G401.6 (cell line): ENCODE measurements at regions not wholly inside any gene's neighbourhood (a gene's known extent, or its start where the extent isn't known, plus 50 kb on each side); places are given as distances from the start of the nearest gene placed in this dataset.
"Not testable (repeated sequence)": the region's sequence is repeated elsewhere in the genome, so short reads cannot be mapped to it uniquely, and the experiment has no call there.

ENCODE experiments used
- FAIRE-seq: peaks from 2 replicates; lab custom pipeline; 2012; peaks lifted over from hg19 to GRCh38; lab: Jason Lieb, UNC

DNA sequence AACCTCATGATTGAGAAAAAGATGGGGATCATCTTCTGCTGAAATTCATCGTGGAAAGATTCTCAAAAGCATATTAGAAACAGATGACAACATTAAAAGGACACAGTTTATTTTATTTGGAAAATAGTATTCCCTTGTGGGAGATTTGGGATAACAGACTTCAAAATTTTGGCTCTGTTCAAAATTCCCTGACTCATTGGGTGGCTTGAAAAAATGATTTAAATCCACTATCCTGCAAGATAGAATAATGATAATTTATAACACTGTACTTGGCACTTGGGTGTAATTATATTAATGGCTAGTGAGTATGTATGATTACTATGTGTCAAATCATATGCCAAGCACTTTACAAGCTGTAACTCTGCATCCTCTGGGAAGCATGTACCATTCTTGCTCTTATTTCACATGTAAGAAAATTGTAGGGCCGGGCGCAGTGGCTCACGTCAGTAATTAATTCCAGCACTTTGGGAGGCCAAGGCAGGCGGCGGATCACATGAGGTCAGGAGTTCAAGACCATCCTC lies 128.8 kb downstream of the LMNTD1 start:
- no peak for FAIRE-seq

DNA sequence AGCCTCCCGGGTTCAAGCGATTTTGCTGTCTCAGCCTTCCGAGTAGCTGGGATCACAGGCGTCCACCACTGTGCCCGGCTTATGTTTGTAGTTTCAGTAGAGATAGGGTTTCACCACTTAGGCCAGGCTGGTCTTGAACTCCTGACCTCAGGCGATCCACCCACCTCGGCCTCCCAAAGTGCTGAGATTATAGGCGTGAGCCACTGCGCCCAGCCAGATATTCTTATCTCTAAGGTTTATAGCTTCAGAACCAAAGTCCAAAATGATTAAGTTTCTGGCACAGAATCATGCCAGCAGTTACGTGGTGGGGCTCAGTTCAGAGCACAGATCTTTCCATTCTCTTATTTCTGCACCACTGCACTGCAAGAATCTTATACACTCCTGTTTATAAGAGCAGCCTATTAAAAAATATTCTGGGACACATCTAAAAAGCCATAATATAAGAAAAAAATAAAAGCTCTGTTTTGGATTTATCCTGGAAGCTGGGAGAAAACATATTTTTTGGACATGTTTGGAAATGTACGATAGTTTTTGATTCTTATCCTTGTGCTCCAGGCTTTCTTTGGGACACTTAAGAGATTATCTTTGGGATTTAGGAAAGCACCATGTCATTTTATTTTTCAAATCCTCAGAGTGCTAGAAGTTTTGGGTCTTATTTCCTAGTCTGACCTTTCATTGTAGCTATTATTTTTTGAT lies 129.6 kb downstream of the LMNTD1 start:
- no peak for FAIRE-seq

DNA sequence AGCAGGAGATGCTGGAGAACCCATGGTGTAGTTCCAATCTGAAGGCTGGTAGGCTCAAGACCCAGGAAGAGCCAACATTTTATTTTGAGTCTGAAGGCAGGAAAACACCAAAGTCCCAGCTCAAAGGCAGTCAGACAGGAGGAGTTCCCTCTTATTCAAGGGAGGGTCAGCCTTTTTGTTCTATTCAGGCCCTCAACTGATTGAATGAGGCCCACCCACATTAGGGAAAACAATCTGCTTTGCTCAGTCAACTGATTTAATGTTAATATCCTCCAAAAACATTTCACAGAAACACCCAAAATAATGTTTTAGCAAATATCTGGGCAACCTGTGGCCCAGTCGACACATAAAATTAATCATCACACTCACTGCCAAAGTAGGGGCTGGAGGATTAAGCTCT lies 130.8 kb downstream of the LMNTD1 start:
- no peak for FAIRE-seq

DNA sequence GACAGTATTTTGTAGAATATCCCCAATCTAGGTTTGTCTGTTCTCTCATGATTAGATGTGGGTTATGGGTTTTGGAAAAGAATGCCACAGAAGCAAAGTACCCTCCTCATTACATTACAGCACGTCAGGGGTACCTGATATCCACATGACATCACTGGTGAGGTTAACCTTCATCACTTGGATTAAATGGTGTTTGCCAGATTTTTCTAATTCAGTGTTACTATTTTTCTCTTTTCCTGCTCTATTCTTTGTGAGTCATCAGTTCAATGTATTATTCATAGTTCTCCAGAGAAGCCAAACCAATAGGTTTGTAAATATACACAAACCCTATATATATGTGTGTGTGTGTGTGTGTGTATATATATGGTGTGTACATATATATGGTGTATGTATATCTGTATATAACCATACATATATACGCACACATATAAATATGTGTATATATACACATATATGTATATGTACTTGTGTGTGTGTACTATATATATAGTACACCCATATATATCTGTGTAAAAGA lies 131.4 kb downstream of the LMNTD1 start:
- no peak for FAIRE-seq

DNA sequence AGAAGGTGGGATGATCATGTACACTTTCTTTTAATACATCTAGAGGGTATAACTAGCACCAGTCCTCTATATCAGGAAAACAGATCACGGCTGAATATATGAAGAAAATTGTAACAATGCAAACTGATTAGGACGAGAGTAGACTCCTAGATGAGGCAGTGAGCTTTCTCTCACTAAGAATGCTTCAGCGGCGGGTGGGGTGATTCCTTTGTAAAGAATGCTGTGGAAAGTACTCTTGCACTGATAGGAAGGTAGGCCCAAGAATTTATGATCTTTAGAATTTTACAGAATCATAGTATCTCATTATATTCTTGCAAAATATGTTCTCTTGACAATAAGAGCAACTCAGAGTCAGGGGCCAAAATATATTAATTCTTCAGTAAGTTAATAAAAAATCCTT lies 133.0 kb downstream of the LMNTD1 start:
- no peak for FAIRE-seq

- FAIRE-seq, result no peak
Observed at GRCh38 chr12:25419595-25419994, 133.5 kb downstream of the LMNTD1 start.

DNA sequence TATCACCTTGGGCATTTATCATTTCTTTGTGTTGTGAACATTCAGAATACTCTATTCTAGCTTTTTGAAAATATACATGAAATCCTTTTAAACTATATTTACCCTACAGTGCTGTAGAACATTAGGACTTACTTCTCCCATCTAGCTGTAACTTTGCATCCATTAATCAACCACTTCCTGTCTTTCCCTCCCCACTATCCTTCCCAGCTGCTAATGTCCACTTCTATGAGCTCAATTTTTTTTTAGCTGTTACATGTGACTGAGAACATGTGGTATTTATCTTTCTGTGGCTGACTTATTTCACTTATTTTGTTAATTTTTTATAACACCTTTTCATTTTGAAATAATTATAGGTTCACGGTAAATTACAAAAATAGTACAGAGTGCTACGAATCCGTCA lies 136.0 kb downstream of the LMNTD1 start:
- no peak for FAIRE-seq

DNA sequence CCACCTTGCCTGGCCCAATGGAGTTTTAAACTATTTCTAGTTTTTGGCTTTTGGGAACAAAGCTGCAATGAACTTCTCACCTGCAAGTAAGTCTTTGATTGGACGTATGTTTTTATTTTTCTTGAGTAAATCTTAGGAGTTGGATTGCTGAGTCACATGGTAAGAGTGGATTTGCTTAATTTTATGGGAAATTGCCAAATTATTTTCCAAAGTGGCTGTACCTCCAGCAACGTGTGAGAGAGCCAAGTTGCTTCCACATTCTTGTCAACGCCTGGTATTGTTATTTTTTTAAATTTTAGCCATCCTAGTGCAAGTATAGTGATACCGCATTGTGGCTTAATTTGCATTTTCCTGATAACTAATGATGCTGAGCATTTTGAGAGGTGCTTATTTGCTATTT lies 136.6 kb downstream of the LMNTD1 start:
- FAIRE-seq, result no peak

- FAIRE-seq, result no peak
Observed at GRCh38 chr12:25415004-25415403, 138.1 kb downstream of the LMNTD1 start.

- no peak for FAIRE-seq
Observed at GRCh38 chr12:25412735-25413134, 140.3 kb downstream of the LMNTD1 start.

- FAIRE-seq, result no peak
Observed at GRCh38 chr12:25404955-25405354, 148.1 kb downstream of the LMNTD1 start.

GRCh38 chr12:25401547-25402345 lies 151.0 kb upstream of the KRAS start:
- FAIRE-seq, result no peak

GRCh38 chr12:25397001-25397400 lies 146.3 kb upstream of the KRAS start:
- FAIRE-seq, result no peak

DNA sequence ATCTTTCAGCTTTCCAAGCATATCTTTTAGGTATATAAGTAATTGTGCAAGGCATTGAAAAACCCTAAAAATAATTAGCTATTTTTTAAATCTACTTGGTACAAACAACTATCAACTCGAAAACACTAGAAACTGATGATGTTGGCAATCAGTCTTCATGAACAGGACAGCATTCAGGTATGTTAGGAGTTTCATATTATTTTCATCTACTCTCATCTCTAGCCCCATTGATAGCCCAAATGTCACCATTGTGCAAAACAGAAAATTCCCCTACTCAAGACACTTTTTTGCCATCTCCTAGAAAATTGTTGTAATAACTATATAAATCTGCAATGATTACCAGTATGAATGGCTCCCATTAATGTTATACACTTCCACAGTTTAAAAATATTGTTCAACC lies 144.5 kb upstream of the KRAS start:
- no peak for FAIRE-seq

- FAIRE-seq, result not testable (repeated sequence)
Observed at GRCh38 chr12:25394775-25395174, 144.0 kb upstream of the KRAS start.

GRCh38 chr12:25394025-25394424 lies 143.3 kb upstream of the KRAS start:
- no peak for FAIRE-seq

GRCh38 chr12:25391346-25391745 lies 140.6 kb upstream of the KRAS start:
- FAIRE-seq, result not testable (repeated sequence)

GRCh38 chr12:25388183-25388582 lies 137.5 kb upstream of the KRAS start:
- FAIRE-seq, result no peak

DNA sequence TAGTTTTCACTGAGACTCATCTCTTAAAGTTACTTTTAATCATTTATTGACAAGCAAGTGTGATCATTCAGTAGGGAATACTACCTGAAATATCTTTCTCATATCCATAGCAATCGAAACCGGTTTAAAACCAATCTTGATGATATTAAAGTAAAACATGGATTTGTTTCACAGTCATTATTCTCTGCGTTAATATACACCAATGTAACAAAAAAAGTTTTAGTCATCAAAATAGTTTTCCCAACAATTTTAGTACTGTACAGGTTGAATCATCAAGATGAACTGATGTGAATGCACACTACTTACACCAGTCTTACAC lies 137.0 kb upstream of the KRAS start:
- no peak for FAIRE-seq

GRCh38 chr12:25386831-25387731 lies 136.4 kb upstream of the KRAS start:
- peak; percentile 96 for FAIRE-seq

DNA sequence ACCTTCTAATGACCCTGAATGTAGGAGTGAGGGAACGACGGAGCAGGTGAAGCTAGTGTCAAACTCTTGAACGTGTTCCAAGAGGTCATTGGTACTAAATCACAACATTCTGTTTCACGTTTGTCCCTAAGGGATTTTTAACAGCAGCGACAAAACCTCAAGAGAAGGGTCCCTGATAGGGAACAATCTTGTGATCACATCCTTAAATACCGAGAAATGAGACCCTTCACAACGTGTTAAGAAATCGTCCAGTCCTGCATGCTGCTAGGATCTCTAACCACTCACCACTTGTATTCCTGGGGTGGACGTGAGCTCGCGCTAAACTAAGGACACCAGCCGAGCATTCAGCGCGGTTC lies 134.1 kb upstream of the KRAS start:
- no peak for FAIRE-seq

DNA sequence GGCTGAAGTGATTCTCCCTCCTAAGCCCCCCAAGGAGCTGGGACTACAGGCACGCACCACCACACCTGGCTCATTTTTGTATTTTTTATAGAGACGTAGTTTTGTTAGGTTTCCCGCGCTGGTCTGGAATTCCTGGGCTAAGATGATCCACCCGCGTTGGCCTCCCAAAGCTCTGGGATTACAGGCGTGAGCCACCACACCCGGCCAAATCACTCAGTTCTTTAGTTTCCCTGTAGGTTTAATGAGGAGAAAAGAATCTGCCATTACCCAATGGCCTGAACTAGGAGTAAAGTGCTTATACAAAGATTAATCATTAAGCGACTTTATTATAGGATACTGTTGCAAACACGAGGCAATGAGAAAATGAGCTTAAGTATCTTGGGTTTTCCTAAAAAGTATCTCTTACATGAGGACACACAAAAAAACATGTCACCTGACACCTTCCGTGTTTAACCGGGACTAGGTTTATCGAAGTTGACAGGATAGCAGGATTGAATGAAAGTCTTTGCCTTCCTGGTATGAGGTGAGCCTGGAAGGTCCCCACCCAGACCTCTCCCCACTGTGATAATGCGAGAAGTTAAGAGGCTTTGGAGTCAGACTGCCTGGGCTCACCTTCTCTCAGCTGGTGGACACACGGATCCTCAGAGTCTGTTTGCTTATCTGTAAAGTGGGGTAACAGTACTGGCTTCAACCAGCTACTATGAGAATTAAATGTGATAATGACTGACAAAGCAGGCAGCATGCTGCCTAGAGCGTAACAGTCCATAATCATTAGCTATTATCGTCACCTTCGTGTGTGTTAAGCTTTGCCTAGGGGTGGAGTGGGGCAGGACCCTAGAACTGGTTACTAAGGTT lies 133.5 kb upstream of the KRAS start:
- no peak for FAIRE-seq
